T-helper 1 cell (primary cell): ENCODE measurements at regions not wholly inside any gene's neighbourhood (a gene's known extent, or its start where the extent isn't known, plus 50 kb on each side); places are given as distances from the start of the nearest gene placed in this dataset.
"Not testable (repeated sequence)": the region's sequence is repeated elsewhere in the genome, so short reads cannot be mapped to it uniquely, and the experiment has no call there.

Experiments
- DNase-seq, 5 donors: peaks; one replicate each; pipeline ENCODE4 v3.0.0-alpha.2; 2012 to 2020

DNA sequence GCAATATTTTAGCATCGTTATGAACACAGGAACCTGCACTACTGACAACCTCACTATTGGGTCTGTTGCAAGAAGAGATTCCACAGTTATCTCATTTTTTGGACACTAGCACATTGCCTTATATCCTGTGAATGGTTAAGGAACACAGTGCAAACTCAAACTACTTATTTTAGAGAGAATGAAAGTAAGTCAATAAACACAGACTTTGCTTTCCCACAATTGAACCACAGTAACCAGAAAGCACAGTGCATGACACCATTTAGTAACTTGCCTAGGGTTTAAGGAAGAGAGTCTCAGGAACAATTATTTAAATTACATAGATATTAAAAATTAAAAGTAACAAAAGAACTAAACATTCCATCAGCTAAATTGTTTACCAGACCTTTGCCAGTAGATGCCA, 468.8 kb downstream of the ZWINT start:
- DNase-seq: no peak

DNA sequence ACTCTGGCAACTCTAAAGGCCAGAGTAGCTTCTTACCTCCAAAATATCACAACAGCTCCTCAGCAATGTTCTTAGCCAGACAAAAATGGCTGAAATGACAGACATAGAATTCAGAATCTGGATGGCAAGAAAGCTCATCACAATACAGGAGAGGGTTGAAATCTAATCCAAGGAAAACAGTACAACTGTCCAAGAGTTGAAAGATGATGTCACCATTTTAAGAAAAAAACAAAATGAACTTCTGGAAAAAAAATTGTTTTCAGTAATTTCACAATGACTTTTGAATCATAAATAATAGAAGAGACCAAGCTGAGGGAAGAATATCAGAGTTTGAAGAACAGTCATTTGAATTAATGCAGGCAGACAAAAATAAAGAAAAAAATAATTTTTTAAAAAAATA, 479.5 kb downstream of the ZWINT start:
- DNase-seq: no peak

DNA sequence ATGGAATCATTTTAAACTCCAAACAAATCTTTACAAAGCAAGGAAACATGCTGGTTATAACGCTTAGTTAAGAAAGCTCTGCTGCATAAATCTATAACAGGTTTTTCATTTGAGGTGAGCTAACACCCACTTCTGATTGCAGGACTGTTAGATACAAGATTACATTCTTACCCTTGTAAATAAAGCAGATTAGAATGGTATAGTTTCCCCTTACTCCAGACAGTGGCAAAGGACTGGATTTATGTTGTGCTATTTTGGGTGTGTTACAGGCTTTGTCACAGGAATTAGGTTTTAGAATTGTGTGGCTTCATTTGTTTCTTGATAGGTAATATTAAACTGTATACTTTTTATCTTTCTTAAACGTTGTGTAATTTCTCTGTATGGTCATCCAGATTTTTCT, 487.6 kb downstream of the ZWINT start:
- DNase-seq: no peak

DNA sequence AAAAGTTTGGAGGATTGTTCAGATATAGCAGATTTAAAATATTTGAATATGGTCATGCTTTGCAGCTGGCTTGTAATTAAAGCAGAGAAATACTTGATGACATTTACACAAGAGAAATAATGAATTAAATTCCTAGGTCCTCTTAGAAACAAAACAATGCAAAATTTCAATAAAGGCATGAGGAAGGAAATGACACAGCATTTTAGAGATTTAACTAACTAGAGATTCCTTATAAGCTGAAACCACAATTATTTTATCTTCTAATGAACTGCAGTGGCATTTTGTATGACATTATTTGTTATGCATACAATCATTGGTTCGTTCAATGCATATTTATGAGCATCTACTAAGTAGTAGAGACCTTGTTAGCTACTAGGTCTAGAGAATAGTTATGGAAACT, 490.9 kb downstream of the ZWINT start:
- DNase-seq: no peak

DNA sequence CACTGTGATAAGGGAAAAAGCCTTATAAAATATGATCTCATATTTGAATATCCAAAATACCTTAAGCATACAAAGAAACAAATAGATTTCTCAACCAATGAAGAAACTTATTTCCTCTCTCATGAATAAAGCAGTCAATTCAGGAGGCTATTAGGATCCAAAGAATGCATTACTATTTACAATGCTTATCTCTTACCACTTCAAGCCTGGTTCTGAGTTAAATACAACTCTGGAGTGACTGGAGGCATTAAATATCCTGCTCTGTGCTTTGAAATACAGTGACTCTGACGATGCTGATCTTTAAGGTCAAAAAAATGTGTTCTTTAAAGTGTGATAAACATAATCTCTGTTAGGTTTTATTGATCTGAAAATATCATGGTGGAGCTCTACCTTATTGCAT, 493.2 kb downstream of the ZWINT start:
- DNase-seq: no peak

DNA sequence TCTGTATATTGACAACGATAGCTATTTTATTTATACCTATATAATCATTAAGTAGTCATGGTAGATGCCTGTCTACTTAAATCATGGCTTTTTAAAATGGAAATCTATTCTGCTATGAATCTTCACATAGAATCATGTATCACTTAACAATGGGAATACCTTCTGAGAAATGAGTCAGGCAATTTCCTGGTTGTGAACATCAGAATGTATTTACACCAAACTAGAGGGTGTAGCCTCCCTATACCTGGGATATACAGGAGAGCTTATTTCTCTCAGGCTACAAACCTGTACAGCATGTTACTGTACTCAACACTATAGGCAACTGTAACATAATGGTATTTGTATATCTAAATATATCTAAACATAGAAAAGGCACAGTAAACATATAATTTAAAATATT, 502.3 kb downstream of the ZWINT start:
- DNase-seq: no peak

DNA sequence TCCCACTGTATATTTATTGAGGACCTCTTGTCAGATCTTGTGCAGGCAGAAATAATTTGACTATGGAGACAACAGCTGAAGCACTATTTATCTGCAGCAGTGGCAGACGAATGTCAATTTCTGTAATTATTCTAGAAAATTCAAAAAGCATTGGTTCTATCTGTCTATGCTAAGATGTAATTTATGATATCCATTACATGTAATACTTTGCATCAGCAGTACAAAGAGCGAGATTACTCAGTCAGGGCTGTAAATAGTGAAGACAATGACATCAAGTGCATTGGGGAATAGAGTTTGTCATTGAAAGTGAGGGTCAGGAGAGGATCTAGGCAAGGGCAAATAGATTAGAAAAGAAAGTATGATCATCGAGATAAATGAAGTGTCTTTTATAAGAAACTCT, 508.2 kb downstream of the ZWINT start:
- no peak for DNase-seq

DNA sequence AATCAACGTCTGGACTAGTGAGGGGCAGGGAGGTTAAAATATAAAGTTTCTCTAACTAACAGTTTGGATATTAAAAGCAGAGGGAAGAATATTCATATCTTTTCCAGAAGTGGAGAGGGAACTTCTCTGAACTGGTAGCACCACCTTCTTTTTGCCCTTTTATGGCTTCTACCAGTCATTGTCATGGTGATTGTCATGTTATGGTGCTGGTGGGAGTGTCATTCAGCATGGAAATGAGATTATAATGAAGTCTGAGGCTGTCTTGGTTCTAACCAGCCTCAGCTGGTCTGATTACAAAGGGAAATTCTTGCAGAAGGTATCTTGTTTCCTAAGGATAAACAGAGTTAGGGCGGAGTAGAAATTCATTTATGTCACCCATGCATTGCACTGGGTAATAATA, 523.8 kb downstream of the ZWINT start:
- no peak for DNase-seq

DNA sequence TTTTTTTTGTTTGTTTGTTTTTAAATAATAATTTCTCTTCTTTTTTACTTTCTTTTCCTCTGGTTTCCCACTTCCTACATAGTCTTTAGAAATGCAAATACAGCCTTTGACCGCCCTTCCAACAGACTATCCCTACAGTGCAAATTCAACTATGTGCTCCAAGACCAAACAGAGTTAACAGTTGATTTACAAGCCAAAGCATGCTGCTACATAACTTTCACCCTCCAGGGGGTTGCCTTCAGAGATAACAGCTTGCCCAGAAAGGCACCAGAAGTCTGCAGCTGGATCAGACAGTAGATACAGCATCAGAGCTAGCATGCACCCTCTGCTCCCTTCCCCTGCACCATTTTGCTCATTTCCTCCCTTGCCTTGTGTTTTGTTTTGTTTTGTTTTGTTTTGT, 539.0 kb downstream of the ZWINT start:
- DNase-seq: no peak

DNA sequence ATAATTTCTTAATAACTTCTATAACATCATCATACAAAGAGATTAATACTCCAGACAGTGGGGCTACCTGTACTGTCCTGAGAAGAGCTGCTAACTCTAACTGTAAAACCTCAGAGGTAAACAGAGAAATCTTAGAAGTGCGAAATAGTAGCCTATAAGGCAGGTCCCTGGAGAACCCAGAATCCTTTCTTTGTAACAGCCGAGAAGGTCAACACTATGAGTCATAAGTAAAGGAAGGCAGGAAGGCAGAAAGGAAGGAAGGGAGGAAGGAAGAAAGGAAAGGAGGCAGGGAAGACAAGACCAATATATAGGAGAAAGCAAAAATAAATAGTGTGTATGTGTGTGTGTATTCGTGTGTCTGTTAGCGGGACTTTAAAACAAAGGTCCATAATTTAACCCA, 540.6 kb downstream of the ZWINT start:
- no peak for DNase-seq

DNA sequence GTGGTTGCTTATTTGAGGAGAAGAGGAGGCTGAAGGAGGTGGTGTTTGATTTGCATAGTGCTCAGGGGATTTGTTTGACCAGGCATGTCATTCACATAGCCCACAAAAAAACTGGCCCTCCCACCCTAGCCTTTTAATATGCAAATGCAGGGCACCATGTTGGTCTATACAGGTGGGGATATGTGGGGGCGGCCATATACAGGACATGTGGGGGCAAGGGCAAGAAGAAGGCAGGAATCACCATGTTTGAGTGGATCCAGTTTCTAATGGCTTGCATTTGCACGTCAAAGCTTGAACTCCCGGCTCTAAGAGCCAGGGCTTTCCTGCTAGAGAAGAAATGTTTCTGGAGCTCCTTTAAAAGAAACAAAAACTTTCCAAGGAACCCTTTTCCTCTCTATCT, 541.0 kb downstream of the ZWINT start:
- DNase-seq: no peak

DNA sequence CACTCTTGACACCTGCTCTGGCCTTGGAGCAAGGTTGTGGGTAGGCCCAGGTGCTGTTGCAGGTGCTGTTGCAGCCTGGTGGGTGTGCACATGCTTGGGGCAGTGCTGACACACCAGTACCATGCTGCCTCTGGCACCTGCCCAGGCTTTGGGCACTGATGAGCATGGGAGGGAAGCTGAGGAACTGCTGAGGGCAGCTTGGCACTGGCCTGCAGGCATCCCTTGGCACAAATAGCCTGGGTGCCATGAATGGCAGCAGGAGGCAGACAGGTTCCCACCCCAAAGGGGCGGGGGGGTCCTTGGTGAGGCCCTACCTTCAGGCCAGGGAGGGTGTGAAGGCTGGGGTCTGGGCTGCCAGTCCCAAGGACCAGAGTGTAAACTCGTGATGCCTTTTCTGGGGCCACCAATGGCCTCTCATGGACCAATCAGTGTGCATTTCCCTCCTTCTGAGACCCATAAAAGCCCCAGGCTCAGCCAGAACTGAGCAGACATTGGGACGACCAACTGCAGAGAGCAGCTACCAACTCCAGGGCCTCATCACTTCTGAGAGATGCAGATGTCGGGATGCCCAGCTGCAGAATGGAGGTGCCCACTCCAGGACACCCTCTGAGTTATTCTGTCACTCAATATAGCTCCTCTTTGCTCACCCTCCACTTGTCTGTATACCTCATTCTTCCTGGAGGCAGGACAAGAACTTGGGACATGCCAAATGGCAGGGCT, 547.4 kb downstream of the ZWINT start:
- DNase-seq: no peak

DNA sequence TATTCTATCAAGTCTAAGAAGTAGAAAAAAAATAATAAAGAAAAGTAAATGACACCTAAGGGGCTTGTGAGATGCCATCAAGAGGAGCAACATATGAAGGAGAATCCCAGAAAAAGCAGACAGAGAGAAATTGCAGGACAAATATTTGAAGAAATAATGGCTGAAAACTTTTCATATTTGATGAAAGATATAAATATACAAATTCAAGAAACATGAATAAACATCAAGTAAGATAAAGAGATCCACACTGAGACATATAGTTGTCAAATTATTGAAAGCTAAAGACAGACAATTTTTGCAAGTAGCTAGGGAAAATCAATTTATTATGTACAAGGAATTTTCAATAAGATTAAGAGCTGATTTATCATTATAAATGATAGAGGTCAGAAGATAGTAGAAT, 558.0 kb downstream of the ZWINT start:
- no peak for DNase-seq

DNA sequence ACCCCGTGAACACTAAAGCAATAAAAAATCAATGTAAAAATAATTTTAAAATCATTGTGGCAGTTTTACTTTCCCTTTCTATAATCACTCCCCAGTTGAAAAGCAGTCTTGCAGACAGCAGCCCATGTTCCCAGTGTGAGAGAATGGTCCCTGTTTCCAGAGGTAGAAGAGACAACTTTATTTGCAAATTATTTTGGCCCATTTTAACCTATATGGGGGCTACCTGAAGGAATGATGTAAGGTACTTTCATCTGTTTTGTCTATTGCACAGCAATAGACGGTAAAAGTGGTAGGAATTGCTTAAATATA, 559.8 kb downstream of the ZWINT start:
- no peak for DNase-seq

DNA sequence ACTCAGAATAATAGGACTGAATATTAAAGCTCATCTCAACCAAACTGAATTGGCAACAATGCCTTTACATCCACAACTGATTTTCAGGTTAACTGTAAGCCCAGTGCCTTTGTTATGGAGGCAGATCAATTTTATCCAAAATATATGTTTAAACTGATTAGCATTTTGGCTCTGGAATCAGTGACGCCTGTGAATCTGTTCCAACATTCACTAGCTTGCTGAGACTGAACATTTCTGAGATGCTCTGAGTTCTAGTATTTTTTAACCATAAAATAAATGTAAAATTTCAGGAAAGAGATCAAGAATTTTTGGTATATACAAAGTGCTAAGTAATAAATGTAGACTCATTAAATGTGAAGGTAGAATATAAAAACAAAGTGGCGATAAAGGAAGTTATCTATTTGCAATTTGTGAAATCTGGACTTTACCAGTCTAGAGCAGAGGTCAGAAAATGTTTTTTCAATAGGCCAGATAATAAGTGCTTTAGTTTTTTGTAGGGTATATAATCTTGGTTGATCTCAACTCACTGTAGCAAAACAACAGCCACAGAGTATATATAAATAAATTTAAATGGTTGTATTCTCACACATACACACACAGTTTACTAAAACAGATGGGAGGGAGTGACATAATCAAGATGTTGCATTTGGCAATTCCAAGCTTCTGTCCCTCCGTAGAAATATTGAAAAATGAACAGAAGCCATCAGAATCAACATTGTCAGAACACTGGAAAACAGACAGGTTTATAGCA, 560.3 kb downstream of the ZWINT start:
- DNase-seq: no peak

DNA sequence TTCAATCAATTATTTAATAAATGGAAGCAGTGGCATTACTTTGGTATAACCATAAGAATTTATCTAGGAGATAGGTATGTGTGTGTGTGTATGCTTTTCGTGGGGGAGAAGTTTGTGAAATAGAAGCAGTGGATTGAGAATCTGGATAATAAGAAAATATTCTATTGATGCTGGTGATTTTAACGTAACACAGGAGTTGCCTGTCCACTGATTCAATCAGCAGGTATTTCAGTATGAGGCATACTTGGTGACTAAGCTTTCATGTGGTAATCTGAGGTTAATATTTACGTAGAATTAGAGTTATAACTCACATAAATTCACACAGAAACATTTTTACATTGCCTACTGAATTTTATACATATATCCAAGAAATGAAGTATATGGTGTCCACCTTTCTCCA, 568.0 kb downstream of the ZWINT start:
- no peak for DNase-seq

DNA sequence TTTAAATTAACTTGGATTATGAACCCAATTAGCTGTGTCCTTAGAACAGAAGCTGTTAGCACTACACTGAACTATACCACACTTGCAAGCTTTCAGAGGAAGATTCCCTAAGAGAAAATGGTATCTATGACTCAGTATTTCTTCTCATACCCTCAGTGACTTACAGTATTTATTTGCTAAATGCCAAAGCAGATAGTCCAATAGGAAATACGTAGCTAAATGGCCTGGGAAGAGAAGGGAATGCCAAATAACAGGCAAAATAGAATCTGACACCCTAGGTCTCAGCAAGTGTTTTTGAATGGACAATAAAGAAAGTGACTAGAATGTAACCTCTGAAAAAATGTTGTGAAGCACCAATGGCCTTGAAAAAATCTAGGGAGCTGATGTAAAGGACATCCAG, 570.8 kb downstream of the ZWINT start:
- not testable (repeated sequence) for DNase-seq

DNA sequence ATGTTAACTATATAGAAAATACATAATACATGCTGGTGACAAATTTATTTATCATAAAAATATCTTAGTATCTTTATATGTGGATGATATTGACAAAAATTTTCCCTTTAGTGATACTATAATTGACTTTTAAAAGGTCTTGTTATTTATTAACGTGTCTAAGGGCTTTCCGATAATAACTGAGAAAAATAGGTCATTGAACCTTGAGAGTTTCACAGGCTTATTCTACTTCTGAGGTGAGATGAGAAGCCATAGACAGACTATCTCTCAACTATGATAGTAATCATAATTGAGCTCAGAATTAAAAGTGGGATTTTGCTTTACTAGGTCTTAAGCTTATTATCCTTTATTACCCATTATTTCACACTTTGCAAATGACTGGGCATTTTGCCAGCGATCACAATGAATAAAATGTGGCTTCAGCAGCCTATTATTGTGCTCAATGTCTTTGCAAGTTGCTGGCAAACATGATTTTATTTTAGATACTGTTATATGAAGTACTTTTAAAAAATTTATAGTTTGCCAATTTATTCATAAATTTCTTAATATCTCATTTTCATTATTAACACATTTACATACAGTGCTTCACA, 574.5 kb downstream of the ZWINT start:
- DNase-seq: no peak

DNA sequence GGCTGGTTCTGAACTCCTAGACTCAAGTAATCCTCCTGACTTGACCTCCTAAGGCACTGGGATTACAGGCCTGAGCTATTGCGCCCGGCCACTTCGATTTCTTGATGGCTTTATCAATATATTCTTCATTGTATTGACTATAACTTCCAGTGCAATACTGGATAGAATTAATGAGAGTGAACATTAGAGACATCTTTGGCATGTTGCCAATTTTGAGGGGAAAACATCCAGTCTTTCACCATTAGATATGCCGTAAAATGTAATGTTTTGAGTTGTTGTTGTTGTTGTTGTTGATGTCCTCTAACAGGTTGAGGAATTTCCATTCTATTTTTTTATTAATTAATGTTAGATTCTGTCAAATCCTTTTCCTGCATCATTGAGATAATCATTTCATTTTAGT, 578.9 kb downstream of the ZWINT start:
- no peak for DNase-seq

DNA sequence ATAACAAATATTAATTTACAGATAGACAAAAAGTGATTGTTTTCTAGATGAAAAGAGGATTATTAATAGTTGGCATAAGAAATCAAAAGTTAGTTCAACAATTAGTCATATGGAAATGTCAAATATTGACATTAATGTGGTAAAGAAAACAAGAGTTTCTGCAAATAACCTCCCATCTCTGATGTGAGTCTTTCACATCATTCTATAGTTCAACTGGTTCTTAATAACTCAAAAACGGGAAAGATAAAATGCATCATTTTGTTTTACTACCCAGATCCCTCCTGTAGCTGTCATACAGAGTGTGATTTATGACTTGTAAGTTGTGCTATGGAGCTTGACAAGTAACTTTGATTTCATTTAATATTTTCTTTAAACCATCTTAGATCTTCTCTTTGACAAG, 594.8 kb downstream of the ZWINT start:
- DNase-seq: no peak

DNA sequence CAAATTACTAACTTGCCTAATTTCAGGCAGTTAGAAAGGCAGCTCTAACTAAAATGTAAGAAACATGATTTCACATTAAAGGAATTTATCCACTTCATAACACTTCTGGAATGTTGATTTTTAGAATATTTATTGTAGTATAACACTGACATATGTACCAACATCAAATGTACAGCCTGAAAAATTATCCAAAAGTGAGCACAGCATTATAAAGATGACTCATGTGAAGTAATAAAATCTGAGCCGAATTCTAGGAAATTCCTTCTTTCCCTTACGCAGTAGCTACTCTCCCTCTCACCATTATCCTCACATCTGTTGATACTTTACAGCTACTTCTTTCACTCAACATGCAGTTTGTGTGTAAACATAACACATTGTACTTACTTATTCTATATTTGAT, 610.6 kb downstream of the ZWINT start:
- no peak for DNase-seq

DNA sequence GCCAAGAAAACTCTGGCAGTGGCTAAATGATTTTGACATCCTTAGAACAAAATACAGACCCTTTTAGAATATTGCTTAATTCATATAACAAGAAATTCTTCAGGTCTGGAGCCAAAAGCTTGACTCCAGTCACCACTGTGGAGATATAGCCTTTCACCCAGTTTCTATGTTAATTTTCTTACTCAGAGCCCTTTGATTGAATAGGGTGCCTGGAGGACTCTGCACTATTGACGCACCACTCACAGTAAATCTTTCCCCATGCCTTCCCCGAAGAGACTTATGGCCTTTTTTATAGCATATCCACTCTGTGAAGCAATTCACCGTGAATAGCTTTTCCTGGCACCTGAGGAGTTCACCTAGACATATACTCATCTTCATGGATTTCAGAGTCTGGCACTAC, 613.8 kb downstream of the ZWINT start:
- DNase-seq: no peak

DNA sequence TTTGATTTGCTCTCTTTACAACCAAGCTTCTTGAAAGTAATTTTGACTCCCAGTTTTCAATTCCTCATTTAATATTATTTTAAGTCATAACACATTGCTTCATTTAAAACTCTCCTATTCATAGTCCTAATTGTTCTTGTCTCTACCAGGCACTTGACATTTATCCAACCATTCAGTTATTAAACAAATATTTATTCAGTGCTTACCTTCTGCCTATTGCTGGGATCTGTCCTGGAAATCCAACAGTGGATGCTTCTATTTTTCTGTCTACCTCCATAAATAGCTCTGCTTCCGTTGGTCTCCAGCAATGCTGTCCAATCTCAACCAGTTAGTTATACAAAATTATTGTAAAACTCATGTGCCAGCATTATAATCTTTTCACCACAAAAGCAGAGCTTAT, 615.1 kb downstream of the ZWINT start:
- no peak for DNase-seq

DNA sequence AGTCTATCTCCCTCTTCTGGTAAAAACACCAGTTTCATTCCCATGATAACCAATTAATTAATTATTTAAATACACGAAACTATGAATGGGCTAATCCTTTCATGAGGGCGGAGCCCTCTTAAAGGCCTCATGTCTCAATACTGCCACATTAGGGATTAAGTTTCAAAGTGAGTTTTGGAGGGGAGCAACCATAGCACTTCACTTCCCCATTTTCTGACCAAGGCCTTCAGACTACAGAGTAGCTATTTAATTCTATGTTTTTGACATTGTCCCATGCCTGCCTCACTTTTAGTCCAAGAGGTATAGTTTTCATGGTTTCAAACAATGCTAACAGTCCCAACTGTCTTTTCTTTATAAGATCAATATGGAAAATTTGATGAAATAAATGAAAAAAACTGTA, 618.6 kb downstream of the ZWINT start:
- no peak for DNase-seq

DNA sequence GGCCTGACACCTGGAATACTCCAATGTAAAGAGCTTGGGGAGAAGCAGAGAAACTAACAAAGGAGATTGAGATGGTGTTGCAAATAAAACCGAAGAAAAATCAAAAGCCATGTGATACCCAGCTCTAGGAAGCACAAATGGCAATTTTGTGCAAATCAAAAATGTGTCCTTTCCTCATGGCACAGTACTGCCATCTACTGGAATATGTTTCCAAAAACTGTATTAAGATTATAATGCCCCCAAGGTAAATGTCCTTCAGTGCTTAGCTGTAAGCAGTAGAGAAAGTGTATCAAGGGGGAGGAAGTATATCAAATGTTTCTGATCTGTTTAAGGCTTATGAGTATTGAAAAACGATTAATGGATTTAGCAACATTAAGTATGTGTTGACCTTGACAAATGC, 620.3 kb downstream of the ZWINT start:
- not testable (repeated sequence) for DNase-seq
